Left ventricle myocardium inferior (tissue), 1 donor: ENCODE measurements at regions not wholly inside any gene's neighbourhood (a gene's known extent, or its start where the extent isn't known, plus 50 kb on each side); places are given as distances from the start of the nearest gene placed in this dataset.
A peak's percentile ranks its signal among the peaks of the same experiment; 100 is the strongest.

Source experiments
- DNase-seq: peaks from one replicate; pipeline ENCODE4 v3.0.0-alpha.2; 2020
- H3K27ac ChIP-seq: fragments of 200-600 bp; replicated peaks from 2 replicates; pipeline ENCODE4 v1.8.0; 2021
- H3K27me3 ChIP-seq: fragments of 200-600 bp; 2 replicates; pipeline ENCODE4 v1.8.0; 2021; ENCODE audit warnings: low read depth
- H3K36me3 ChIP-seq: fragments of 200-600 bp; 2 replicates; pipeline ENCODE4 v1.8.0; 2021
- H3K4me1 ChIP-seq: fragments of 200-600 bp; 2 replicates; pipeline ENCODE4 v1.8.0; 2021
- H3K4me3 ChIP-seq: fragments of 200-600 bp; 2 replicates; pipeline ENCODE4 v1.8.0; 2021; ENCODE audit warnings: mild to moderate bottlenecking, moderate library complexity
- H3K9me3 ChIP-seq: fragments of 200-600 bp; replicated peaks from 2 replicates; pipeline ENCODE4 v1.8.0; 2021
- CTCF ChIP-seq: fragments of 200-600 bp; IDR thresholded peaks from 2 replicates; pipeline ENCODE4 v1.8.0; 2021; ENCODE audit warnings: antibody characterized with exemption, mild to moderate bottlenecking, borderline replicate concordance
- intact Hi-C: fragments of 100-400 bp; cut with micrococcal nuclease; formaldehyde crosslinking; loops from one replicate; pipeline ENCODE4 v1.11.0; 2022
- donor health status: DM: no; HTN: yes; CAD: no; lungs with severe emphysema.

GRCh38 chr13:34437873-34438272, 504.2 kb upstream of the NBEA start:
- H3K36me3 ChIP-seq = no peaks in the 10 kb centered on the region

GRCh38 chr13:34452831-34453230, 489.2 kb upstream of the NBEA start:
- no peak for TF ChIP-seq CTCF
- H3K27me3 ChIP-seq = no peaks in the 10 kb centered on the region

More at GRCh38 chr13:34437873-34438272, 504.2 kb upstream of the NBEA start:
- Histone ChIP-seq H3K27ac (no peak overlapping the region), H3K4me1 (no peaks in the 10 kb centered on the region), H3K4me3 (no peak overlapping the region), H3K9me3 (no peaks in the 10 kb centered on the region), H3K27me3 (no peaks in the 10 kb centered on the region)
- intact Hi-C loops = no loop called here
- TF ChIP-seq CTCF = no peak
- DNase-seq = no peak

GRCh38 chr13:34458756-34459715, 483.0 kb upstream of the NBEA start:
- intact Hi-C loops = no loop called here
- H3K4me3 ChIP-seq = no peak overlapping the region
- no peak for TF ChIP-seq CTCF
- H3K27ac ChIP-seq = peak overlapping the region; percentile 73
- H3K9me3 ChIP-seq = peaks cover 4% of the 10 kb centered on the region
- peak; percentile 18 for DNase-seq
- H3K36me3 ChIP-seq = no peaks in the 10 kb centered on the region
- H3K4me1 ChIP-seq = peaks cover 15% of the 10 kb centered on the region
- H3K27me3 ChIP-seq = no peaks in the 10 kb centered on the region

More at GRCh38 chr13:34452831-34453230, 489.2 kb upstream of the NBEA start:
- H3K36me3 ChIP-seq = no peaks in the 10 kb centered on the region
- no peak overlapping the region for H3K27ac ChIP-seq
- no peak overlapping the region for H3K4me3 ChIP-seq
- DNase-seq = no peak
- no peaks in the 10 kb centered on the region for H3K4me1 ChIP-seq
- no peaks in the 10 kb centered on the region for H3K9me3 ChIP-seq
- intact Hi-C loops = no loop called here

- TF ChIP-seq CTCF = no peak
- DNase-seq = no peak
- intact Hi-C loops = no loop called here
- Histone ChIP-seq H3K4me1 (peaks cover 15% of the 10 kb centered on the region), H3K27ac (peak overlapping the region; percentile 73), H3K9me3 (peaks cover 4% of the 10 kb centered on the region), H3K36me3 (no peaks in the 10 kb centered on the region), H3K4me3 (no peak overlapping the region), H3K27me3 (no peaks in the 10 kb centered on the region)
These were observed 482.2 kb upstream of the NBEA start for GRCh38 chr13:34459856-34460255.

GRCh38 chr13:34462843-34463242, 479.2 kb upstream of the NBEA start:
- Histone ChIP-seq H3K27me3 (no peaks in the 10 kb centered on the region), H3K27ac (peak overlapping the region; percentile 2), H3K4me1 (peaks cover 15% of the 10 kb centered on the region), H3K36me3 (no peaks in the 10 kb centered on the region), H3K4me3 (no peak overlapping the region), H3K9me3 (peaks cover 4% of the 10 kb centered on the region)
- intact Hi-C loops = no loop called here
- no peak for TF ChIP-seq CTCF
- DNase-seq = peak; percentile 17
